Body of pancreas (tissue), 4 donors: ENCODE measurements at regions not wholly inside any gene's neighbourhood (a gene's known extent, or its start where the extent isn't known, plus 50 kb on each side); places are given as distances from the start of the nearest gene placed in this dataset.

ENCODE experiments used
- CTCF ChIP-seq, 7 experiments: fragments of 450-650 bp in 4 of 7; fragments of 200-600 bp in 3 of 7; sonication (generic) in 3 of 7; IDR thresholded peaks; one replicate each; pipeline ENCODE4 v1.5.1; 2016 to 2019; ENCODE audit warnings: antibody characterized with exemption in 7 of 7
- POLR2A ChIP-seq, 3 donors: fragments of 450-650 bp; IDR thresholded peaks; one replicate each; pipeline ENCODE4 v1.6.1; 2016; ENCODE audit warnings: antibody characterized with exemption in 3 of 3, mild to moderate bottlenecking in 2 of 3

GRCh38 chr2:195537811-195538210, 119.2 kb upstream of the SLC39A10 start:
- no peak for TF ChIP-seq CTCF (IDR thresholded peaks at IDR 0.05)
- TF ChIP-seq POLR2A (IDR thresholded peaks at IDR 0.05): no peak
